ENCODE measurements at regions not wholly inside any gene's neighbourhood (a gene's known extent, or its start where the extent isn't known, plus 50 kb on each side); places are given as distances from the start of the nearest gene placed in this dataset.

- no peak for DNase-seq (ENCODE audit: low spot score)
- TF ChIP-seq, protein P1, sequence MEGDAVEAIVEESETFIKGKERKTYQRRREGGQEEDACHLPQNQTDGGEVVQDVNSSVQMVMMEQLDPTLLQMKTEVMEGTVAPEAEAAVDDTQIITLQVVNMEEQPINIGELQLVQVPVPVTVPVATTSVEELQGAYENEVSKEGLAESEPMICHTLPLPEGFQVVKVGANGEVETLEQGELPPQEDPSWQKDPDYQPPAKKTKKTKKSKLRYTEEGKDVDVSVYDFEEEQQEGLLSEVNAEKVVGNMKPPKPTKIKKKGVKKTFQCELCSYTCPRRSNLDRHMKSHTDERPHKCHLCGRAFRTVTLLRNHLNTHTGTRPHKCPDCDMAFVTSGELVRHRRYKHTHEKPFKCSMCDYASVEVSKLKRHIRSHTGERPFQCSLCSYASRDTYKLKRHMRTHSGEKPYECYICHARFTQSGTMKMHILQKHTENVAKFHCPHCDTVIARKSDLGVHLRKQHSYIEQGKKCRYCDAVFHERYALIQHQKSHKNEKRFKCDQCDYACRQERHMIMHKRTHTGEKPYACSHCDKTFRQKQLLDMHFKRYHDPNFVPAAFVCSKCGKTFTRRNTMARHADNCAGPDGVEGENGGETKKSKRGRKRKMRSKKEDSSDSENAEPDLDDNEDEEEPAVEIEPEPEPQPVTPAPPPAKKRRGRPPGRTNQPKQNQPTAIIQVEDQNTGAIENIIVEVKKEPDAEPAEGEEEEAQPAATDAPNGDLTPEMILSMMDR (IDR thresholded peaks at IDR 0.05; ENCODE audit: borderline replicate concordance, control extremely low read depth, extremely low read depth, insufficient read depth, missing control alignments), result no peak
- in situ Hi-C loops (cut with MboI; ENCODE audit: low sequenced_read_pairs, unreplicated experiment), result no loop called here
Observed at GRCh38 chr12:131345521-131346436, 365.1 kb upstream of the SFSWAP start.

DNA sequence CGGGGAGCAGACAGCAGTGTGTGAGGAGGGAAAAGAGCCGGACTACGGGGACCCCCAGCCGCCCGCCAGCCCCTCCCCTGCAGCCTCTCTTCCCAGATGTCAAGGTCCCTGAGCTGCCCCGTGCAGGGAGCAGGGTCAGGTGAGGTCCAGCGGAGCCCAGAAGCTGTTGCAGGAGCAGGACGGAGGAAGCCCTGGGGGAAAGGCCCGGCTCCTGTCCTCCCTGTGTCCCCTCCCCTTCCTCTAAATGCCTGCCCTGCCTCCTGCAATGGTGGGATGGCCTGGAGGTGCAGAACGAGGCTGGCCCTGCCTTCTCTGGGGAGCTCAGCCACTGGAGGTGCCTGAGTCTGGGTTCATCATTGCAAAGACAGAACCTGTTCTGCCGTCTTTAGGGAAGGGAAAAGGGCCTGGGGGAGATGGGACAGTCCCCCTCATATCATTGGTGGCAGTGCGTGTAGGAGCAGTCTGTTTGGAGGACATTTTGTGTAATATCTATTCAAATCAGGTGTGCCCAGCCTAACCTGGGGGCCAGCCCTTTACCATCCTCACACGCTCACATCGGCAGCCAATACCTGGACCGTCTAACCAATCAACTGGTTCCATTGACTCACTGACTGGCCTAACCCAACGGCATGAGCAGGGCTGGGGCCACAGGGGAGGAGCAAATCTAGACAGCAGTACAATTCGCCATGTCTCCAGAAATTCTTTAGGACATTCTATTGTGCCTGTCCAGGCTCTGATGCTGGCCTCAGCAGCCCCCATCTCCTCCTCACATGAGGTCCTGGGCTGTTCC is 364.1 kb upstream of the SFSWAP start:
- TF ChIP-seq, protein P1 (IDR thresholded peaks at IDR 0.05; ENCODE audit: borderline replicate concordance, control extremely low read depth, extremely low read depth, insufficient read depth, missing control alignments), result no peak

GRCh38 chr12:131347345-131347714 is 363.6 kb upstream of the SFSWAP start:
- no peak for DNase-seq (ENCODE audit: low spot score)
- in situ Hi-C loops (cut with MboI; ENCODE audit: low sequenced_read_pairs, unreplicated experiment), result no loop called here
- TF ChIP-seq, protein P1 (IDR thresholded peaks at IDR 0.05; ENCODE audit: borderline replicate concordance, control extremely low read depth, extremely low read depth, insufficient read depth, missing control alignments), result no peak

More for the DNA sequence above, 364.1 kb upstream of the SFSWAP start:
- in situ Hi-C loops (cut with MboI; ENCODE audit: low sequenced_read_pairs, unreplicated experiment), result no loop called here
- no peak for DNase-seq (ENCODE audit: low spot score)

- in situ Hi-C loops (cut with MboI; ENCODE audit: low sequenced_read_pairs, unreplicated experiment), result no loop called here
- TF ChIP-seq, protein P1 (IDR thresholded peaks at IDR 0.05; ENCODE audit: borderline replicate concordance, control extremely low read depth, extremely low read depth, insufficient read depth, missing control alignments), result no peak
- no peak for DNase-seq (ENCODE audit: low spot score)
Observed at GRCh38 chr12:131347732-131348131, 363.2 kb upstream of the SFSWAP start.

DNA sequence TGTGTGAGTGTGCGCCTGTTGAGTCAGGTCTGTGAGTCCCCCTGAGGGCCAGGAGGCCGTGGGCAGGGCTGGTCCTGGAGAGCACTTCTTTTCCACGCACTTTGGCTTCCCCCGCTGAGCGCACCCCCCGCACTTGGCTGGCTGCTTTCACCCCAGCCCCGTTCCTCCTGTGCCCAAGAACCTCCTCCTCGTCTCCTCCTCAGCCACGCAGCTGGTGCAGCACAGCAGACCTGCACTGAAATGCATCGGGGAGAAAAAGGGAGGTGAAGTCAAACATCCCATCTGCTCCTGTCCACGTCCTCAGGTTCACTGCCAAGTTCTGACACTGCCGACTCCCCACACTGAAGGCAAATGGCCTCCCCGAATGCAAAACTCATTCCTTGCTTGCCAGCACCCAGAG is 362.7 kb upstream of the SFSWAP start:
- no peak for DNase-seq (ENCODE audit: low spot score)
- in situ Hi-C loops (cut with MboI; ENCODE audit: low sequenced_read_pairs, unreplicated experiment), result no loop called here
- TF ChIP-seq, protein P1 (IDR thresholded peaks at IDR 0.05; ENCODE audit: borderline replicate concordance, control extremely low read depth, extremely low read depth, insufficient read depth, missing control alignments), result no peak

- DNase-seq (ENCODE audit: low spot score), result no peak
- TF ChIP-seq, protein P1 (IDR thresholded peaks at IDR 0.05; ENCODE audit: borderline replicate concordance, control extremely low read depth, extremely low read depth, insufficient read depth, missing control alignments), result no peak
- in situ Hi-C loops (cut with MboI; ENCODE audit: low sequenced_read_pairs, unreplicated experiment), result no loop called here
Observed at GRCh38 chr12:131348646-131349045, 362.2 kb upstream of the SFSWAP start.

All from GM13976 (cell line).